Trophoblast cell (in vitro differentiated cells and primary cell): ENCODE measurements at regions not wholly inside any gene's neighbourhood (a gene's known extent, or its start where the extent isn't known, plus 50 kb on each side); places are given as distances from the start of the nearest gene placed in this dataset.

Source experiments
- DNase-seq, 2 donors: peaks; one replicate each; pipeline ENCODE4 v3.0.0-alpha.2; 2016
- H2AFZ ChIP-seq: 2 replicates; pipeline ENCODE4 v1.6.1; 2013; ENCODE audit warnings: low read length, moderate library complexity, mild to moderate bottlenecking; ENCODE audit not compliant: insufficient read depth, poor library complexity
- H2AK5ac ChIP-seq: 2 replicates; pipeline ENCODE4 v1.6.1; 2013; ENCODE audit warnings: mild to moderate bottlenecking, low read length
- H2BK120ac ChIP-seq: 2 replicates; pipeline ENCODE4 v1.6.1; 2013; ENCODE audit warnings: low read length, mild to moderate bottlenecking, moderate library complexity; ENCODE audit not compliant: insufficient read depth, poor library complexity
- H2BK12ac ChIP-seq: 2 replicates; pipeline ENCODE4 v1.6.1; 2013; ENCODE audit warnings: mild to moderate bottlenecking, low read length, moderate library complexity
- H2BK5ac ChIP-seq: 2 replicates; pipeline ENCODE4 v1.6.1; 2013; ENCODE audit warnings: low read length, low read depth, moderate library complexity, mild to moderate bottlenecking; ENCODE audit not compliant: poor library complexity
- H3K14ac ChIP-seq: 2 replicates; pipeline ENCODE4 v1.6.1; 2013; ENCODE audit warnings: mild to moderate bottlenecking, low read length
- H3K18ac ChIP-seq: 2 replicates; pipeline ENCODE4 v1.6.1; 2013; ENCODE audit warnings: mild to moderate bottlenecking, low read length
- H3K23ac ChIP-seq: 2 replicates; pipeline ENCODE4 v1.6.1; 2013; ENCODE audit warnings: low read length
- H3K27ac ChIP-seq: 2 replicates; pipeline ENCODE4 v1.5.1; 2013; ENCODE audit warnings: low read depth, mild to moderate bottlenecking, inconsistent platforms, low read length, moderate library complexity
- H3K27me3 ChIP-seq: 2 replicates; pipeline ENCODE4 v1.6.1; 2013; ENCODE audit warnings: inconsistent platforms, mild to moderate bottlenecking, low read length, moderate library complexity; ENCODE audit not compliant: insufficient read depth
- H3K36me3 ChIP-seq, 2 experiments: 1 replicate in 1 of 2; 2 replicates in 1 of 2; pipeline ENCODE4 v1.6.1; 2013; ENCODE audit warnings: low read length in 2 of 2, mild to moderate bottlenecking in 2 of 2, moderate library complexity in 1 of 2; ENCODE audit not compliant: insufficient read depth in 2 of 2, control insufficient read depth in 1 of 2
- H3K4ac ChIP-seq: 2 replicates; pipeline ENCODE4 v1.6.1; 2013; ENCODE audit warnings: low read depth, mild to moderate bottlenecking, low read length, moderate library complexity
- H3K4me1 ChIP-seq, 2 experiments: 1 replicate in 1 of 2; 2 replicates in 1 of 2; pipeline ENCODE4 v1.6.1; 2013; ENCODE audit warnings: low read length in 2 of 2, mild to moderate bottlenecking in 2 of 2, moderate library complexity in 1 of 2; ENCODE audit not compliant: insufficient read depth in 2 of 2, control insufficient read depth in 1 of 2
- H3K4me2 ChIP-seq: 2 replicates; pipeline ENCODE4 v1.6.1; 2013; ENCODE audit warnings: inconsistent platforms, mild to moderate bottlenecking, low read length, moderate library complexity
- H3K4me3 ChIP-seq: 2 replicates; pipeline ENCODE4 v1.5.1; 2013; ENCODE audit warnings: mild to moderate bottlenecking, low read depth, low read length, inconsistent platforms
- H3K79me1 ChIP-seq: one replicate; pipeline ENCODE4 v1.6.1; 2013; ENCODE audit warnings: low read length
- H3K79me2 ChIP-seq: 2 replicates; pipeline ENCODE4 v1.6.1; 2013; ENCODE audit warnings: low read length, mild to moderate bottlenecking; ENCODE audit not compliant: control insufficient read depth, insufficient read depth, poor library complexity
- H3K9ac ChIP-seq: 2 replicates; pipeline ENCODE4 v1.6.1; 2013; ENCODE audit warnings: mild to moderate bottlenecking, low read length
- H3K9me3 ChIP-seq: 2 replicates; pipeline ENCODE4 v1.6.1; 2013; ENCODE audit warnings: low read depth, mild to moderate bottlenecking, control low read depth, inconsistent platforms, low read length; ENCODE audit not compliant: insufficient read depth
- H4K12ac ChIP-seq: 2 replicates; pipeline ENCODE4 v1.6.1; 2013; ENCODE audit warnings: low read depth, mild to moderate bottlenecking, low read length, moderate library complexity
- H4K8ac ChIP-seq: 2 replicates; pipeline ENCODE4 v1.6.1; 2013; ENCODE audit warnings: low read depth, mild to moderate bottlenecking, low read length, moderate library complexity
- H4K91ac ChIP-seq: one replicate; pipeline ENCODE4 v1.6.1; 2013; ENCODE audit warnings: low read depth, mild to moderate bottlenecking, low read length, moderate library complexity
- WGBS: extraction: QIAGEN DNeasy Blood & Tissue Kit; methylation state at CpG from one replicate; pipeline ENCODE4 v1.1.7; 2013; ENCODE audit warnings: missing lambda C conversion rate; ENCODE audit not compliant: insufficient read length, insufficient coverage; ENCODE audit errors: extremely low coverage; 5-methylcytosine and 5-hydroxymethylcytosine counted together

- no peak overlapping the region for H3K27ac ChIP-seq
- H3K36me3 ChIP-seq: no peaks in the 10 kb centered on the region
- no peak overlapping the region for H3K23ac ChIP-seq
- no peak overlapping the region for H4K8ac ChIP-seq
- no peaks in the 10 kb centered on the region for H3K4me1 ChIP-seq
- no peak overlapping the region for H2BK12ac ChIP-seq
- no peak overlapping the region for H2BK5ac ChIP-seq
- H3K4me2 ChIP-seq: no peak overlapping the region
- H3K27me3 ChIP-seq: no peaks in the 10 kb centered on the region
- H3K18ac ChIP-seq: no peak overlapping the region
- H2BK120ac ChIP-seq: no peak overlapping the region
- H4K12ac ChIP-seq: no peak overlapping the region
- H3K4me3 ChIP-seq: no peak overlapping the region
- no peak overlapping the region for H3K4ac ChIP-seq
- no peak overlapping the region for H2AFZ ChIP-seq
- no peak overlapping the region for H3K9ac ChIP-seq
- H4K91ac ChIP-seq: no peak overlapping the region
- H3K79me2 ChIP-seq: no peaks in the 10 kb centered on the region
- no CpG with 5 or more reads among the region's 2 CpGs for WGBS
- H3K9me3 ChIP-seq: no peaks in the 10 kb centered on the region
- no peak for DNase-seq
- H2AK5ac ChIP-seq: no peak overlapping the region
- H3K79me1 ChIP-seq: no peaks in the 10 kb centered on the region
- no peak overlapping the region for H3K14ac ChIP-seq
These were observed 137.8 kb upstream of the SKOR2 start for GRCh38 chr18:47389210-47389609.

- no peaks in the 10 kb centered on the region for H3K79me2 ChIP-seq
- no peak overlapping the region for H2BK120ac ChIP-seq
- DNase-seq: no peak
- H3K4me2 ChIP-seq: no peak overlapping the region
- no peak overlapping the region for H3K18ac ChIP-seq
- no peak overlapping the region for H2AK5ac ChIP-seq
- no peaks in the 10 kb centered on the region for H3K9me3 ChIP-seq
- H3K23ac ChIP-seq: no peak overlapping the region
- no peak overlapping the region for H3K4ac ChIP-seq
- H4K8ac ChIP-seq: no peak overlapping the region
- H3K14ac ChIP-seq: no peak overlapping the region
- no peak overlapping the region for H4K91ac ChIP-seq
- no peak overlapping the region for H2AFZ ChIP-seq
- no peak overlapping the region for H2BK12ac ChIP-seq
- no peaks in the 10 kb centered on the region for H3K4me1 ChIP-seq
- H3K9ac ChIP-seq: no peak overlapping the region
- no peaks in the 10 kb centered on the region for H3K27me3 ChIP-seq
- H3K4me3 ChIP-seq: no peak overlapping the region
- H4K12ac ChIP-seq: no peak overlapping the region
- no peaks in the 10 kb centered on the region for H3K36me3 ChIP-seq
- H3K79me1 ChIP-seq: no peaks in the 10 kb centered on the region
- no peak overlapping the region for H3K27ac ChIP-seq
- no peak overlapping the region for H2BK5ac ChIP-seq
These were observed 136.4 kb upstream of the SKOR2 start for GRCh38 chr18:47387864-47388263.

GRCh38 chr18:47383729-47384128, 132.3 kb upstream of the SKOR2 start:
- H3K4ac ChIP-seq: no peak overlapping the region
- no peak overlapping the region for H4K91ac ChIP-seq
- H4K12ac ChIP-seq: no peak overlapping the region
- H2BK5ac ChIP-seq: no peak overlapping the region
- H3K14ac ChIP-seq: no peak overlapping the region
- H4K8ac ChIP-seq: no peak overlapping the region
- no peaks in the 10 kb centered on the region for H3K79me2 ChIP-seq
- H3K4me1 ChIP-seq: no peaks in the 10 kb centered on the region
- no peaks in the 10 kb centered on the region for H3K36me3 ChIP-seq
- H3K27me3 ChIP-seq: no peaks in the 10 kb centered on the region
- H3K9me3 ChIP-seq: no peaks in the 10 kb centered on the region
- no peaks in the 10 kb centered on the region for H3K79me1 ChIP-seq
- no peak for DNase-seq
- no peak overlapping the region for H2AFZ ChIP-seq
- no peak overlapping the region for H2BK12ac ChIP-seq
- no peak overlapping the region for H3K4me2 ChIP-seq
- no peak overlapping the region for H2AK5ac ChIP-seq
- no peak overlapping the region for H3K27ac ChIP-seq
- no peak overlapping the region for H2BK120ac ChIP-seq
- H3K18ac ChIP-seq: no peak overlapping the region
- no peak overlapping the region for H3K4me3 ChIP-seq
- no peak overlapping the region for H3K9ac ChIP-seq
- no CpG with 5 or more reads among the region's 1 CpG for WGBS
- H3K23ac ChIP-seq: no peak overlapping the region

- Histone ChIP-seq H3K79me2 (no peaks in the 10 kb centered on the region), H3K36me3 (no peaks in the 10 kb centered on the region), H2BK120ac (no peak overlapping the region), H2BK12ac (no peak overlapping the region), H3K23ac (no peak overlapping the region), H3K14ac (no peak overlapping the region), H3K4ac (no peak overlapping the region), H3K4me2 (no peak overlapping the region), H4K91ac (no peak overlapping the region), H3K27me3 (no peaks in the 10 kb centered on the region), H3K27ac (no peak overlapping the region), H3K79me1 (no peaks in the 10 kb centered on the region), H4K8ac (no peak overlapping the region), H2AK5ac (no peak overlapping the region), H3K9me3 (no peaks in the 10 kb centered on the region), H3K4me3 (no peak overlapping the region), H2BK5ac (no peak overlapping the region), H2AFZ (no peak overlapping the region), H3K18ac (no peak overlapping the region), H3K4me1 (no peaks in the 10 kb centered on the region), H4K12ac (no peak overlapping the region), H3K9ac (no peak overlapping the region)
- WGBS: no CpG with 5 or more reads among the region's 14 CpGs
- no peak for DNase-seq
These were observed 130.6 kb upstream of the SKOR2 start for GRCh38 chr18:47381975-47382570.
